ENCODE measurements at regions not wholly inside any gene's neighbourhood (a gene's known extent, or its start where the extent isn't known, plus 50 kb on each side); places are given as distances from the start of the nearest gene placed in this dataset.

GRCh38 chr3:118369892-118370491, 664.7 kb downstream of the IGSF11 start:
- H4K91ac ChIP-seq (replicated peaks; ENCODE audit: insufficient read length, low read length), result no peak overlapping the region
- 94% methylated on average over 4 of the region's 4 CpGs; no CpG with 5 or more reads in 1 of the 2 experiments for WGBS, 2 experiments (ENCODE audit: extremely low coverage in 1 of 2, insufficient coverage in 1 of 2, insufficient read length in 1 of 2, insufficient replicate concordance in 2 of 2, low coverage in 1 of 2, low lambda C conversion rate in 2 of 2, missing lambda C conversion rate in 1 of 2)
- H3K4me3 ChIP-seq (ENCODE audit: extremely low read depth in 1 of 4, insufficient read depth in 2 of 4, low read depth in 3 of 4, low read length in 4 of 4), result no peak overlapping the region
- no peak overlapping the region for H3K56ac ChIP-seq (replicated peaks; ENCODE audit: insufficient read length, low read depth, low read length)
- no peaks in the 10 kb centered on the region for H3K4me1 ChIP-seq (replicated peaks in 1 of 4; ENCODE audit: control insufficient read depth in 3 of 4, insufficient read depth in 4 of 4, low read length in 3 of 4)
- H3K79me1 ChIP-seq (ENCODE audit: low read depth, low read length), result no peaks in the 10 kb centered on the region
- H3K27ac ChIP-seq (ENCODE audit: low read depth, low read length), result no peak overlapping the region
- H3K9me3 ChIP-seq (ENCODE audit: insufficient read depth in 2 of 2, low read depth in 1 of 2, low read length in 1 of 2), result peaks cover 5 to 11% of the 10 kb centered on the region in 2 experiments; a peak in 3 of 4 replicates
- no peak overlapping the region for H3K14ac ChIP-seq (ENCODE audit: insufficient read length)
- ChIA-PET CTCF (ENCODE audit: partially characterized antibody) (no interaction called here), POLR2A (ENCODE audit: partially characterized antibody) (no interaction called here)
- no peak overlapping the region for H2AK5ac ChIP-seq (ENCODE audit: low read depth, low read length)
- H3K23ac ChIP-seq (ENCODE audit: insufficient read length), result no peak overlapping the region
- H3K4me2 ChIP-seq (ENCODE audit: insufficient read depth in 1 of 2, low read depth in 2 of 2, low read length in 2 of 2), result no peak overlapping the region
- H3K9ac ChIP-seq (replicated peaks in 1 of 4; ENCODE audit: extremely low read depth in 1 of 4, low read depth in 3 of 4, low read length in 3 of 4), result no peak overlapping the region
- FAIRE-seq (no peak), DNase-seq (ENCODE audit: low read depth in 1 of 2, low spot score in 2 of 2) (no peak)
- H4K20me1 ChIP-seq (replicated peaks in 1 of 2; ENCODE audit: control insufficient read depth in 1 of 2, insufficient read depth in 2 of 2, low read length in 2 of 2), result no peaks in the 10 kb centered on the region
- no peak overlapping the region for H2AFZ ChIP-seq (ENCODE audit: low read length)
- peaks cover 0 to 4% (median 0%) of the 10 kb centered on the region in 4 experiments; a peak in 1 of 8 replicates for H3K36me3 ChIP-seq (ENCODE audit: control insufficient read depth in 2 of 4, insufficient read depth in 4 of 4, low read length in 3 of 4)
- no peak overlapping the region for H3K18ac ChIP-seq (ENCODE audit: extremely low read depth, low read length)
- TF ChIP-seq E2F6 (IDR thresholded peaks at IDR 0.05) (no peak), PHF8 (conservative IDR thresholded peaks at IDR 0.05; ENCODE audit: low read depth, low read length) (no peak), MAFK (IDR thresholded peaks at IDR 0.05; ENCODE audit: low read depth, low read length) (no peak), CBX5 (IDR thresholded peaks at IDR 0.05; ENCODE audit: low read depth, low read length) (no peak), CHD2 (IDR thresholded peaks at IDR 0.05; ENCODE audit: low read length) (no peak), RNF2 (IDR thresholded peaks at IDR 0.05; ENCODE audit: borderline replicate concordance, low read depth, low read length, missing control alignments, poor library complexity, severe bottlenecking) (no peak), SP2 (IDR thresholded peaks at IDR 0.05; ENCODE audit: low read length) (no peak), SIRT6 (IDR thresholded peaks at IDR 0.05; ENCODE audit: low read length) (no peak), POLR2AphosphoS5 (IDR thresholded peaks at IDR 0.05; ENCODE audit: low read depth, low read length) (no peak), KDM1A (IDR thresholded peaks at IDR 0.05; ENCODE audit: borderline replicate concordance, low read length) (no peak), ASH2L (IDR thresholded peaks at IDR 0.05; ENCODE audit: low read length) (no peak), KDM4A (IDR thresholded peaks at IDR 0.05; ENCODE audit: low read depth, low read length, severe bottlenecking) (no peak), USF2 (IDR thresholded peaks at IDR 0.05; ENCODE audit: low read length) (no peak)
- H2BK20ac ChIP-seq (ENCODE audit: low read length), result no peak overlapping the region
- no peak overlapping the region for H2BK12ac ChIP-seq (ENCODE audit: low read depth, low read length)
- no peaks in the 10 kb centered on the region for H3K79me2 ChIP-seq (ENCODE audit: control insufficient read depth in 1 of 2, insufficient read depth in 2 of 2, low read length in 2 of 2)
- no peaks in the 10 kb centered on the region for H3K23me2 ChIP-seq (ENCODE audit: low read depth, low read length)
- no peak overlapping the region for H4K5ac ChIP-seq (ENCODE audit: insufficient read length, low read depth, low read length)
- H3K27me3 ChIP-seq (replicated peaks in 1 of 4; ENCODE audit: control insufficient read depth in 3 of 4, extremely low read depth in 1 of 4, insufficient read depth in 3 of 4, low read length in 3 of 4), result no peaks in the 10 kb centered on the region
- no peak overlapping the region for H3K4ac ChIP-seq (replicated peaks; ENCODE audit: insufficient read length, low read depth, low read length)
- no peak overlapping the region for H2BK120ac ChIP-seq (replicated peaks; ENCODE audit: low read depth, low read length)
- H4K8ac ChIP-seq (ENCODE audit: extremely low read depth, insufficient read depth, low read length), result no peak overlapping the region
- no peak overlapping the region for H2BK15ac ChIP-seq (ENCODE audit: low read length)
- no peak overlapping the region for H2BK5ac ChIP-seq (ENCODE audit: low read depth, low read length)
